Adrenal gland (tissue), 9 donors: ENCODE measurements at regions not wholly inside any gene's neighbourhood (a gene's known extent, or its start where the extent isn't known, plus 50 kb on each side); places are given as distances from the start of the nearest gene placed in this dataset.

Experiments used
- DNase-seq, 7 donors: peaks; one replicate each; pipeline ENCODE4 v3.0.0-alpha.2; 2019 to 2020
- H3K27ac ChIP-seq, 5 donors: fragments of 200-600 bp; sonication (generic) in 4 of 5; 1 replicate in 3 of 5; 2 replicates in 2 of 5; pipeline versions ENCODE4 v1.5.1 to v1.8.0; 2016 to 2020; ENCODE audit warnings: mild to moderate bottlenecking in 1 of 5
- H3K27me3 ChIP-seq: fragments of 200-600 bp; 2 replicates; pipeline ENCODE4 v1.8.0; 2021
- H3K36me3 ChIP-seq, 2 donors: fragments of 200-600 bp; replicated peaks in 1 of 2; 1 replicate in 1 of 2; 2 replicates in 1 of 2; pipeline versions ENCODE4 v1.5.1 to v1.8.0; 2018 to 2022
- H3K4me1 ChIP-seq, 2 donors: fragments of 200-600 bp; replicated peaks in 1 of 2; 1 replicate in 1 of 2; 2 replicates in 1 of 2; pipeline versions ENCODE4 v1.5.1 to v1.8.0; 2018 to 2021
- H3K4me3 ChIP-seq, 4 donors: fragments of 200-600 bp; sonication (generic) in 3 of 4; one replicate each; pipeline ENCODE4 v1.5.1; 2016 to 2018
- H3K9me3 ChIP-seq, 3 donors: fragments of 200-600 bp; sonication (generic) in 1 of 3; replicated peaks in 1 of 3; 1 replicate in 2 of 3; 2 replicates in 1 of 3; pipeline versions ENCODE4 v1.5.1 to v1.8.0; 2016 to 2021
- CTCF ChIP-seq, 6 experiments: fragments of 450-650 bp in 4 of 6; fragments of 200-600 bp in 2 of 6; sonication (generic) in 1 of 6; IDR thresholded peaks; 1 replicate in 5 of 6; 2 replicates in 1 of 6; pipeline versions ENCODE4 v1.5.1 to v1.8.0; 2016 to 2021; ENCODE audit warnings: antibody characterized with exemption in 6 of 6, mild to moderate bottlenecking in 2 of 6, moderate library complexity in 1 of 6
- POLR2A ChIP-seq, 2 donors: fragments of 450-650 bp; IDR thresholded peaks; one replicate each; pipeline ENCODE4 v1.6.1; 2017; ENCODE audit warnings: antibody characterized with exemption in 2 of 2, mild to moderate bottlenecking in 2 of 2, moderate library complexity in 1 of 2
- WGBS, 4 donors: extraction: QIAGEN DNeasy Blood & Tissue Kit in 2 of 4; methylation state at CpG; one replicate each; pipeline versions ENCODE4 v1.1.5 to v1.1.7; 2013 to 2017; 5-methylcytosine and 5-hydroxymethylcytosine counted together
- intact Hi-C, 2 donors: fragments of 100-400 bp; cut with DNase I; formaldehyde crosslinking; loops; one replicate each; pipeline versions ENCODE4 v1.14.1 to v1.15.0; 2022 to 2023
- donor health status: healthy with polysubstance abuse.
- donor health status: Bipolar disorder and iron deficiency.
- donor health status: DM: yes; HTN: yes; CAD: no.
- donor health status: DM: no; HTN: no; CAD: no.
- donor health status: DM: no; HTN: no; CAD: no.

DNA sequence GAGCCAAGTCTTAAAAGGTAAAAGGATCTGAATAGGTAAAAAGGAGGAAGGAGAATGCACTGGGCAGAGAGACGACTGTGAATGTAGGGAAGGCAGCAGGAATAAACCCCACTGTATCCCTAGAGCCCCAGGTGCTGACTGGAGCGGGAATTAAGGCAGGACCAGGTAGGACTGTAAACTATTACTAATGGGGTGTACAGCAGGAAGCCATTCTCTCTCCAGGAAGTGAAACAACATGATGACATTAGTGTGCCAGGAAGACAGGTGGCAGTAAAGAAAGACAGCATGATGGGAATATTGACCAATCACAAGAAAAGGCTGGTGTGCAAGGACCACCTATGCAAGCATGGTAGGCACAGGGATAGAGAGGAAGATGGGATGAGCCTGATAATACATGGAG, 433.0 kb downstream of the DNAH5 start:
- 59 to 71% (median 63%) methylated on average over 2 of the region's 2 CpGs for whole genome bisulfite sequencing, 4 donors
- Histone ChIP-seq H3K4me1 (no peaks in the 10 kb centered on the region), H3K9me3 (no peaks in the 10 kb centered on the region), H3K27me3 (no peaks in the 10 kb centered on the region), H3K27ac (no peak overlapping the region), H3K36me3 (no peaks in the 10 kb centered on the region), H3K4me3 (no peak overlapping the region)
- intact Hi-C loops = no loop called here
- TF ChIP-seq POLR2A (IDR thresholded peaks at IDR 0.05) = no peak
- TF ChIP-seq CTCF (IDR thresholded peaks at IDR 0.05) = no peak
- DNase-seq = no peak

GRCh38 chr5:13510616-13511015, 433.9 kb downstream of the DNAH5 start:
- intact Hi-C loops = no loop called here
- 43 to 67% (median 49%) methylated on average over 4 of the region's 4 CpGs for WGBS, 4 donors

GRCh38 chr5:13508559-13508958, 435.9 kb downstream of the DNAH5 start:
- no peak for DNase-seq
- H3K4me3 ChIP-seq = no peak overlapping the region
- H3K36me3 ChIP-seq = no peaks in the 10 kb centered on the region
- H3K27ac ChIP-seq = no peak overlapping the region
- TF ChIP-seq CTCF (IDR thresholded peaks at IDR 0.05) (no peak), POLR2A (IDR thresholded peaks at IDR 0.05) (no peak)
- no peaks in the 10 kb centered on the region for H3K4me1 ChIP-seq
- WGBS, 4 donors = 58 to 76% (median 71%) methylated on average over 2 of the region's 2 CpGs
- no peaks in the 10 kb centered on the region for H3K27me3 ChIP-seq
- intact Hi-C loops = no loop called here
- H3K9me3 ChIP-seq = no peaks in the 10 kb centered on the region

More at GRCh38 chr5:13510616-13511015, 433.9 kb downstream of the DNAH5 start:
- Histone ChIP-seq H3K27ac (no peak overlapping the region), H3K27me3 (no peaks in the 10 kb centered on the region), H3K36me3 (no peaks in the 10 kb centered on the region), H3K9me3 (no peaks in the 10 kb centered on the region), H3K4me1 (no peaks in the 10 kb centered on the region), H3K4me3 (no peak overlapping the region)
- TF ChIP-seq POLR2A (IDR thresholded peaks at IDR 0.05) (no peak), CTCF (IDR thresholded peaks at IDR 0.05) (no peak)
- DNase-seq = no peak

GRCh38 chr5:13505326-13505725, 439.2 kb downstream of the DNAH5 start:
- Histone ChIP-seq H3K27me3 (no peaks in the 10 kb centered on the region), H3K4me1 (no peaks in the 10 kb centered on the region), H3K9me3 (no peaks in the 10 kb centered on the region), H3K4me3 (no peak overlapping the region), H3K36me3 (no peaks in the 10 kb centered on the region), H3K27ac (no peak overlapping the region)
- WGBS, 4 donors = 78 to 81% (median 78%) methylated on average over 1 of the region's 1 CpG
- DNase-seq = no peak
- TF ChIP-seq POLR2A (IDR thresholded peaks at IDR 0.05) = no peak
- TF ChIP-seq CTCF (IDR thresholded peaks at IDR 0.05) = no peak
- intact Hi-C loops = no loop called here
